Thoracic aorta (tissue), 2 donors: ENCODE measurements at regions not wholly inside any gene's neighbourhood (a gene's known extent, or its start where the extent isn't known, plus 50 kb on each side); places are given as distances from the start of the nearest gene placed in this dataset.

Experiments used
- ATAC-seq: fragments of 150-250 bp; one replicate; pipeline ENCODE4 v1.8.0; 2017; ENCODE audit warnings: low read depth; ENCODE audit not compliant: insufficient number of reproducible peaks, low FRiP score
- DNase-seq: peaks from one replicate; pipeline ENCODE4 v3.0.0-alpha.2; 2020; ENCODE audit warnings: low spot score
- H3K27ac ChIP-seq, 2 donors: fragments of 200-600 bp; sonication (generic); 1 replicate in 1 of 2; 2 replicates in 1 of 2; pipeline ENCODE4 v1.5.1; 2016; ENCODE audit warnings: mild to moderate bottlenecking in 2 of 2, moderate library complexity in 2 of 2
- H3K27me3 ChIP-seq: fragments of 200-600 bp; sonication (generic); replicated peaks from 2 replicates; pipeline ENCODE4 v1.6.0; 2016; ENCODE audit warnings: mild to moderate bottlenecking; ENCODE audit not compliant: insufficient read depth
- H3K36me3 ChIP-seq: fragments of 200-600 bp; sonication (generic); one replicate; pipeline ENCODE4 v1.5.1; 2016
- H3K4me1 ChIP-seq, 2 donors: fragments of 200-600 bp; sonication (generic); 1 replicate in 1 of 2; 2 replicates in 1 of 2; pipeline versions ENCODE4 v1.5.1 to v1.6.0; 2016; ENCODE audit warnings: low read depth in 2 of 2, mild to moderate bottlenecking in 1 of 2; ENCODE audit not compliant: control insufficient read depth in 1 of 2
- H3K4me3 ChIP-seq: fragments of 200-600 bp; sonication (generic); 2 replicates; pipeline ENCODE4 v1.5.1; 2016; ENCODE audit warnings: mild to moderate bottlenecking
- H3K9me3 ChIP-seq: fragments of 200-600 bp; sonication (generic); 2 replicates; pipeline ENCODE4 v1.5.1; 2016
- TF ChIP-seq, protein P1 (sequence below): fragments of 200-600 bp; sonication (generic); IDR thresholded peaks from one replicate; pipeline ENCODE4 v1.5.1; 2019; ENCODE audit warnings: antibody characterized with exemption

DNA sequence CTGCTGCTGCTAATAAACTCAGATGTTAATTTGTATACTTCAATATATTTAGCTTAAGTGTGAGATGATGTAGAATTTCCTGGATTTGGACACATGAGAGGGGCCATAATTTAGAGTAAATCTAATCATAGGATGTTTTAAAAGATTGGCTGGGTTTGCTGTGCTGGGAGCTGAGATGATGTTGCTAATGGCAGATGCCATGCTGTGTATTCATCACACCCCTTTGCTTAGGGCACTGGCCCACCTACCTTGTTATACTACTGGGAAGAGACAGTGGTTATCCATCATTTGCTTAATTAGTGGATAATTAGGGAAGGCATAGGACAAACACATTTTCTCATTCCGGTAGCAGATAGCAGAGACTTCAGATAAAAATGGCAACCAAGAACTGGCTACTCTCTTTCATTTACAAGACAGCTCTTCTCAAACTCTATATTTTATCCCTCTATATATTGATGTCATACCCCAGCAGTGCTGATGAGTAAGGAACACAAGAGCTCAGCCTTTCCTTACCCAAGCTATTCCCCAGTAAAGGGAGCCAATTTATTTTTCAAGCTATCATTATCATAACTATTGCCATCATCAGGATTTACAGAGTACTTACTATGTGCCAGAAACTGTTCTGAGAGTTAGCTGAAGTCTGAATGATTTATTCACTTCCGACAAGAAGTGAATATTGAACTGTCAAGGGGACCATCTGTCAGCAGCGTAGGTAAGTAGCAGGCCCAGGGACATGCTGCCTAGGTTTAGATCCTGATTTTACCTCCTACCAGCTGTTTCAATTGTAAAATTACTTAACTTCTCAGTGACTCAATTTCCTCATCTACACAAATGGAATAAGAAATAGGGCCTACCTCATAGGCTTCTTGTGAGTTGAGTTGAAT, 204.6 kb upstream of the FLRT2 start:
- DNase-seq: no peak
- H3K36me3 ChIP-seq: no peaks in the 10 kb centered on the region
- no peak overlapping the region for H3K27ac ChIP-seq
- TF ChIP-seq, protein P1, sequence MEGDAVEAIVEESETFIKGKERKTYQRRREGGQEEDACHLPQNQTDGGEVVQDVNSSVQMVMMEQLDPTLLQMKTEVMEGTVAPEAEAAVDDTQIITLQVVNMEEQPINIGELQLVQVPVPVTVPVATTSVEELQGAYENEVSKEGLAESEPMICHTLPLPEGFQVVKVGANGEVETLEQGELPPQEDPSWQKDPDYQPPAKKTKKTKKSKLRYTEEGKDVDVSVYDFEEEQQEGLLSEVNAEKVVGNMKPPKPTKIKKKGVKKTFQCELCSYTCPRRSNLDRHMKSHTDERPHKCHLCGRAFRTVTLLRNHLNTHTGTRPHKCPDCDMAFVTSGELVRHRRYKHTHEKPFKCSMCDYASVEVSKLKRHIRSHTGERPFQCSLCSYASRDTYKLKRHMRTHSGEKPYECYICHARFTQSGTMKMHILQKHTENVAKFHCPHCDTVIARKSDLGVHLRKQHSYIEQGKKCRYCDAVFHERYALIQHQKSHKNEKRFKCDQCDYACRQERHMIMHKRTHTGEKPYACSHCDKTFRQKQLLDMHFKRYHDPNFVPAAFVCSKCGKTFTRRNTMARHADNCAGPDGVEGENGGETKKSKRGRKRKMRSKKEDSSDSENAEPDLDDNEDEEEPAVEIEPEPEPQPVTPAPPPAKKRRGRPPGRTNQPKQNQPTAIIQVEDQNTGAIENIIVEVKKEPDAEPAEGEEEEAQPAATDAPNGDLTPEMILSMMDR: no peak
- ATAC-seq: no peak
- no peak overlapping the region for H3K4me3 ChIP-seq
- H3K9me3 ChIP-seq: no peaks in the 10 kb centered on the region
- H3K27me3 ChIP-seq: no peaks in the 10 kb centered on the region
- H3K4me1 ChIP-seq: no peaks in the 10 kb centered on the region

DNA sequence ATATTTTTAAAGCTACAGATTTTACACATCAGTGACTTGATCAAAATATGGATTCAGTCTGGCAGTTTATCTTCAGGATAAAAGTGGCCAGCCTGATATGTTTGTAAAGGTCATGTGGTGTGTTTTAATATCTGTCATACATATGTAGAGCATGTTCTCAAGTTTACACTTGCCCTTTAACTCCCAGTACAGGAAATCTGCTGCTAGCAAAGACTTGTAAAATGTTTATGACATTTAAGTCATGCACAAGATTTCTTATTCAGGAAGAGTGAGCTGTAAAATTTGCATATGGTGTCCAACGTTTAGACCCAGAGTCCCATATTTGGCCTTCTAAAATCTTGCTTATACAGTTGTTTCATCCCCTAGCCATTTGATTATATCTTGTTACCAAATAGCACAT, 197.5 kb upstream of the FLRT2 start:
- Histone ChIP-seq H3K27me3 (no peaks in the 10 kb centered on the region), H3K36me3 (no peaks in the 10 kb centered on the region), H3K4me1 (peaks cover 9 to 29% of the 10 kb centered on the region in 2 donors), H3K27ac (no peak overlapping the region), H3K9me3 (no peaks in the 10 kb centered on the region), H3K4me3 (no peak overlapping the region)
- ATAC-seq (no peak), DNase-seq (no peak)
- TF ChIP-seq, protein P1: no peak

DNA sequence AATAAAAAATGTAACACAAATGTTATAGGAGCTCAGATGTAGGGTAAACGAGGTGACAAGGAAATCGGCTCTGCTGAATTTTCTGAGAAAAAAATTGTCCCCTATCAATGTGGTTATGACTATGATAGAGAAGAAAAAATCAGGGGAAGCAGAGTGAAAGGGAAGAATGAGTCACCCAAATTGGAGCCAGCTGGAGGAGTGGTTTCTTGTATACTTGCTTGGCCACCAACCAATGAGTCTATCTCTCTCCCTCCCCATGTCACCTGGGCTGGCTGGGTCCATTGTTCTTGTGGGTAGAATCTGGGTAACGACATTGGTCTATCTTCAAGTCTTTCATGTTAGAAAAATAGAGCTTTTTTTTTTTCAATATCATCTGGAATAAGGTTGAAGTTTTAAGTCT, 196.6 kb upstream of the FLRT2 start:
- no peak overlapping the region for H3K27ac ChIP-seq
- no peaks in the 10 kb centered on the region for H3K9me3 ChIP-seq
- DNase-seq: no peak
- TF ChIP-seq, protein P1: no peak
- H3K4me1 ChIP-seq: peaks cover 9 to 29% of the 10 kb centered on the region in 2 donors
- H3K36me3 ChIP-seq: no peaks in the 10 kb centered on the region
- ATAC-seq: no peak
- H3K4me3 ChIP-seq: no peak overlapping the region
- no peaks in the 10 kb centered on the region for H3K27me3 ChIP-seq

DNA sequence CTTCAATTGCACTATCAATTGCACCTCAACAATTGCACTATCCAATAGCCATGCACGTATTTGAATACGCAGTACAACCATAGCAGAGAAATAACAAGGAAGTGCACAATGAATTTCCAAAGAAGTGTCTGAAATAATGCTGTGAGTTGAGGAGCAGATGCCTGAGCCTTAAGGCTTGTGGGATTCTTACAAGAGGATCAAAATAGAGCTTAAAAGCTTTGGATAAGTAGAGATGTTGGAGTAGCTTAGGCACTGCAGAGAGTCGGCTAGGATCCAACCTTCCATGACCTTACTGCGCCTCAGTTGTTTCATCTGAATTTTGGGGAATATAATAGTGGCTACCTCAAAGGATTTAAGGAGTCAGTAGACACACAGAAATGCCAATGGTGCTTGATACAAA, 196.1 kb upstream of the FLRT2 start:
- H3K27me3 ChIP-seq: no peaks in the 10 kb centered on the region
- H3K36me3 ChIP-seq: no peaks in the 10 kb centered on the region
- no peaks in the 10 kb centered on the region for H3K9me3 ChIP-seq
- H3K4me3 ChIP-seq: no peak overlapping the region
- DNase-seq: no peak
- no peak overlapping the region for H3K27ac ChIP-seq
- TF ChIP-seq, protein P1: no peak
- H3K4me1 ChIP-seq: peaks cover 9 to 29% of the 10 kb centered on the region in 2 donors
- ATAC-seq: no peak

DNA sequence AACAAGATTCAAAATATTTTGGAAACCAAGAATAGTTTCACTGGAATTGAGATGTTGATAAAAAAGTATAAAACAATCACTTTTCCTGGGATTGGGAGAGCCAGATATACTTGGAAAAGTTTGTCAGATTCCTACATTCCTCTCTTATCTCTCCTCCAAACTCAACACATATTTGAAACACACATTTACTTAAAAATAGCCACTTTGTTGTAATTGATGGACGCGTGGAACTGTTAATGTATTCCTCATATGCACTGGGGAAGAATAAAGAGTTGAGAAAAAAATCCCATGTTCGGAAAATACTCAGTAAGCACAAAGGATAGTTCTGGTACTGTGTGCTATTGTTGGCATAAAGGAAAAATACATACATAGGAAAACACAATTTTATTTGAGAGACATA, 195.6 kb upstream of the FLRT2 start:
- DNase-seq: no peak
- Histone ChIP-seq H3K4me1 (peaks cover 9 to 29% of the 10 kb centered on the region in 2 donors), H3K36me3 (no peaks in the 10 kb centered on the region), H3K27ac (no peak overlapping the region), H3K27me3 (no peaks in the 10 kb centered on the region), H3K4me3 (no peak overlapping the region), H3K9me3 (no peaks in the 10 kb centered on the region)
- TF ChIP-seq, protein P1: no peak
- ATAC-seq: no peak
